H54 (cell line): ENCODE measurements at regions not wholly inside any gene's neighbourhood (a gene's known extent, or its start where the extent isn't known, plus 50 kb on each side); places are given as distances from the start of the nearest gene placed in this dataset.

Source experiments
- DNase-seq: peaks from one replicate; pipeline ENCODE4 v3.0.0; 2011; ENCODE audit warnings: low spot score, mixed read lengths; ENCODE audit not compliant: insufficient read length
- FAIRE-seq: peaks from 3 replicates; lab custom pipeline; 2011; peaks lifted over from hg19 to GRCh38; lab: Jason Lieb, UNC
- POLR2A ChIP-seq: IDR thresholded peaks from 2 replicates; pipeline ENCODE4 v1.6.1; 2011; ENCODE audit warnings: low read depth, mild to moderate bottlenecking, low read length

DNA sequence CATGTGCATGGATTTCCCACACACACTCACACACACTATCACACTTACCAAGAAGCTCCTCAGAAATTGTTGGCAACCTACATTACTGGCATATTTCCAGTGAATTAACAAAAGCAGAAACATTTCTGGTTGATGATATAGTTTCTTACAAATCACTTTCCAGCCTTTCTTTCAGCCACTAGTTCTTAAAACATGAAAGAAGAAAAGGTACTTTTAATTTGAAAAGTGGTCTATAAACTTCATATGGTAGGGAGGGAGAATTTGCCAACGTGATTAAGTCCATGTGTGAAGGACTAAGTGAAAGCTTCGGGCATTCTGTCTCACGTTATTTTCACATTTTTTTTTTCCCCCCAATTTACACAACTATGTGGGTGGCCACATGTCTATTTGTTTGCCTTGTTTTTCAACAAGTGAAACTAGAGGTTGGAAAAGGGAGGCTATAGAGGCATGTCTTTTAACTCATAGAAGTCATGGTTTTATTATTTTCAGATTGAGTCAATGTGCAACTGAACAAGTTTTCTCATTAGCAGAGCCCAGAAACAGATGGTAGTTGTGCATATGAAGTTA is 832.1 kb upstream of the INTU start:
- FAIRE-seq (no peak), DNase-seq (no peak)

DNA sequence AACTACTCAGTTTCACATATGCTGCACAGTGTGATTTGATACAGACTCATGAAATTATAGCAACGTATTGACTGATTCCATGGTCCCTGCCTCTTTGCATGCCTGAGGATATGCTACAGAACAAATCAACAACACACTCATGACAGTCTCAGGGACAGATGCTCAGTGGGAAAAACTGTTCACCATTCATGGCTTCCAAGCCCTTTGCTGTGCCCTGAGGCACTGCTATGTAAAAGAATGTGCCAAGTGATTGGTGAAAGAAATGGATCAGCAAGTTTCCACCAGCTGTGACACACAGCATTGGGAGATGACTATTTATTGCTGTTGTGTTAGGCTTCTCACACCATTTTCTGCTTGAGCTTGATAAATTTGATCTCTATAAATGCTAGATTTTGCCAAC is 825.6 kb upstream of the INTU start:
- FAIRE-seq (no peak), DNase-seq (no peak)
- TF ChIP-seq POLR2A: no peak

More for the DNA sequence above, 832.1 kb upstream of the INTU start:
- no peak for TF ChIP-seq POLR2A

DNA sequence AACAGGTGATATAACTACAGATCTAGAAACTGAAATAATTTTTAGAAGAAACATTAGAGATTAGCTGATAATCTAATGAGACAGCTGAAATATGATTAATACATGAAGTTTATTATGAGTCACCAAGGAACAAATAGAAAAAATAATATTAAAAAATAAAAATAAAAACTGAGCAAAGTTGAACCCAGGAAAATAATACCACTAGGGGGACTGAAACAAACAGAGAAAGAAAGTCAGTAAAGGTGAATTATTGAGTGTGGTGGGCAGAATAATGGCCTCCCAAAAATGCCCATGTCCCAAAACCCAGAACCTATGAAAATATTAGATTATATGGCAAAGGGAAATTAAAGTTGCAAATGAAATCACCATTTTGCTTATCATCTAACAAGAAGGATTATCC is 820.7 kb upstream of the INTU start:
- DNase-seq: no peak
- TF ChIP-seq POLR2A: no peak
- FAIRE-seq: no peak

DNA sequence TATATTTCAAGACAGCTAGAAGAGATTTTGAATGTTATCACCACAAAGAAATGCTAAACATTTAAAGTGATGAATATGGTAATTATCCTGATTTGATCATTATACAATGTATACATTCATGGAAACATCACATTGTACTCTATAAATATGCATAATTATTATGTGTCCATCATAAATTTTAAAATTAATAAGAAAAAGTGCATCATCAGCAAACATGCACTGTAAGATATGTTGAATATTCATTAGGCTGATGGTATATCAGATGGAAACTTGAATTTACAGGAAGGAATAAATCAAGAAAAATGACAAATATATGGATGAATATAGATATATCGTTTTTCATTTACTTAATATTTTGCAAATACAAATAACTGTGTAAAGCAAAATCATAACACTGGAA is 812.1 kb upstream of the INTU start:
- no peak for DNase-seq
- TF ChIP-seq POLR2A: no peak
- FAIRE-seq: no peak

DNA sequence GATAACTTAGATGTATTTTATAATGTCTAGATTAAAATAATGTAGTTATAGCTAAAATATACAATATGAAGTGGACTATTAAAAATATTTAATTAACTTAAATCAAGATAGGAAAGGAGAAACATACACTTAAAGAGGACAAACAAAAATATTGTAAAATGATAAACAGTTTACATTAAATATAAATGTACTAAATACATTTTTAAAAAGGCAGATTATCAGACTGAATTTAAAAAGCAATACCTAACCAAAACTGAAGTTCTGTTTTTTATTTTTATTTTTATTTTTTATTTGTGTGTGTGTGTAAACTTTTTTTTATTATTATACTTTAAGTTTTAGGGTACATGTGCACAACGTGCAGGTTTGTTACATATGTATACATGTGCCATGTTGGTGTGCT is 811.6 kb upstream of the INTU start:
- TF ChIP-seq POLR2A: no peak
- FAIRE-seq (no peak), DNase-seq (no peak)

DNA sequence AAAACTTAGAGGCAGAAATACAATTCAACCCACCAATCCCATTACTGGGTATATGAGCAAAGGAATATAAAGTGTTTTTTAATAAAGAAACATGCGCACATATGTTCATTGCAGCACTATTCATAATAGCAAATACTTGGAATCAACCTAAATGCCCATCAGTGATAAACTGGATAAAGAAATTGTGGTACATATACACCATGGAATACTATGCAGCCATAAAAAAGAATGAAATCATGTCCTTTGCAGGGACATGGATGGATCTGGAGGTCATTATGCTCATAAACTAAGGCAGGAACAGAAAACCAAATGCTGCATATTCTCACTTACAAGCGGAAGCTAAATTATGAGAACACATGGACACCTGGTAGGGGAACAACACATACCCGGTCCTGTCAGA is 807.7 kb upstream of the INTU start:
- TF ChIP-seq POLR2A: no peak
- DNase-seq: no peak
- FAIRE-seq: no peak

DNA sequence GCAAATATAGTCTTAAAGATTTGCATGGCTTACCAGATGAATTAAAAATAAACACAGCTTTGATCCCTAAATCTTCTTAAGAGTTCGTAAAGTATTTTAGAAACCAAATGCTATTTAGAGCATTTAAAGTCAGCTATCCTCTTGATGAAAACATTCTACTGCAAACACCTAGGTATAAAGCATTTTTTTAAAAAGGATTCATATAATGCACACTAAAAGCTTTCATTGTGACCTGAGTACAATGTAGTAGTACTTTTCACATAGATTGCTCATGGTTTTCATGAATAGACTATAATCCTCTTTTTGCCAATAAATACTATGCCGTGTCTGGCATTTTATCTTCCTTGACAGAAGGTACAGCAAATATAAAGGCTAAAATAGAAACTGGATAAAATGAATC is 805.1 kb upstream of the INTU start:
- TF ChIP-seq POLR2A: no peak
- no peak for DNase-seq
- no peak for FAIRE-seq

DNA sequence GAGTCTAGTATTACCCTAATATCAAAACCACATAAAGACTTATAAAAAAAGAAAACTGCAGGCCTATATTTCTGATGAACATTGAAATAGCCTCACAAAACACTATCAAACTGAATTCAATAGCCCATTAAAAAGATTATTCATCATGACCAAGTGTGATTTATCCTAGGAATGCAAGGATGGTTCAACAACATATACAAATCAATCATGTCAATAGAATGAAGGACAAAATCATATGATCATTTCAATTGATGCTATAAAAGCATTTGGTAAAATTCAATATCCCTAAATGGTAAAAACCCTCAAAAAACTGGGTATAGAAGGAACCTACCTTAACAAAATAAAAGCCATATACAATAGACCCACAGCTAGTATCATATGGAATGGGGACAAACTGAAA is 797.9 kb upstream of the INTU start:
- FAIRE-seq (no peak), DNase-seq (no peak)
- TF ChIP-seq POLR2A: no peak

DNA sequence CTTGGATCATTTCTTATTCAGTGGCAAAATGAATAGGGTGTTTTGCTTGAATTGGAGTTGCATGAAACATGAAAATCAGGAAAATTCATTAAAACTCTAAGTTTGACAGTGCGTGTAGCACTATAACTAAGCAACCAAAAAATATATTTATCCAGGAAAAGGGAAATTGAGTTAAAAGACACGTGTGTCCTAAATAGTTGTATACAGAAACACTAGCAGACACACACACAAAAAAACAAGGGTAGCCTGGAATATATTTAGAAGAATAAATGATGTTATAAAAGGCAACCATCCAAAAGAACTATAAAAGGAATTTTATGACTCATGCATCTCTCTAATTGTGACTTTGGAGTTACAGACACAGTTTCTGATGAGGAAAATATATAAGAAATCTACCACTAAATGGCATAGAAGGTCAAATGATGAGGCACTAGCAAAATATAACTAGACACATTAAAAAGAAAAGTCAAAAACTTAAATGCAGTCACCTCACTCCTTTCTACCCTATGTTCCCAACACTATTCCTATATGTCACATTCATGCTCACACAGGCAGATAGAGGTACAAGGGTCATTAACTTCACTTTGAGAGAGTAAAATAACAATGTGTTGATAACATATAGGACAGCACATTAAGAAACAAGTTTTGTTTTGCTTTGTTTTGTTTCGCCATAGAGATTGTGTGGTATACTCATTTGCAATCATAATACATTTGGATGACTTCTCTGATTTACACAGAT is 793.6 kb upstream of the INTU start:
- DNase-seq: no peak
- no peak for TF ChIP-seq POLR2A
- no peak for FAIRE-seq

DNA sequence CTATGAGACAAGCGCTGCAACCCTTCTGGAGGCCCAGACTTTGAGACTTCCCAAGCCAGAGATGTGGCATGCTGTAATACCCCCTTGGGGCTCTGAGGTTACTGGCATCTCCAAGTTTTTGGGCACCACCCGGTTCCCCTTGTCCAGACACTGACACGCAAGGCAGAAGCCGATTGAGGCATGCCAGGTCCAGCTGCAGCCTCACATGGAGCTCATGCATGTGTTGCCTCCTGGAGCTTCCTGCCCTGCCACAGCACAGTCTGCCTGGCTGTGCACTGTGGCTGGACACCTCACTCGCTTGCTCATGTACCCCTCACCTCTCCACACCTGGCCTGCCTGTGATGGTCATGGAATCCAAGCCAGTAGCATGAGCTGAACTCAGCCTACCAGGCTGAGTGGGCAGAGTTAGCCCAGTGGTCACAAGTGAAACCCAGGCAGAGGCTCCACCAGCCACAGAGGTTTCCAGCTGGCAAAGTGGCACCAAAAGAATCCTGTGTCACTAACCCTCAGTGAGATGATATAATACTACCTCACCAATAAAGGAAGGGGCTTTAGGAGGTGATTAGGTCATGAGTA is 789.2 kb upstream of the INTU start:
- FAIRE-seq (no peak), DNase-seq (no peak)
- TF ChIP-seq POLR2A: no peak

DNA sequence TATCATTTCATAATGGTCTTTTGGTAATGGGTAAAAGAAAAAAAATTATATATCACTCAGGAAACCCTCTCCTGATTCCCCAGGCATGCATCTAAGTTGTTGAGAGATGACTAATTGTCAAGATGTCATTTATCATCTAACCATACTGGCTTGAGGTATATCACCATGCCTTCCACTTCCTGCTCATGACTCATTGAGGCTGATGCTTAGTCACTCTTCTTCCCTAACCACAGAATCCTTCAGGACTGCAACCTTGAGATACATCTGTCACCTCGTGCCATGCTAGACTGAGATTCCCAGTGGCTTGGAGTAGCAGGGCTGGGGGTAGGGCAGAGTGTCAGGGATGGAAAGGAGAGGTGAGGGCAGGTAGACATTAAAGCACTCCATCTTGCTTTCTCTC is 782.5 kb upstream of the INTU start:
- TF ChIP-seq POLR2A: no peak
- DNase-seq (peak; percentile 15), FAIRE-seq (peak; percentile 96)

DNA sequence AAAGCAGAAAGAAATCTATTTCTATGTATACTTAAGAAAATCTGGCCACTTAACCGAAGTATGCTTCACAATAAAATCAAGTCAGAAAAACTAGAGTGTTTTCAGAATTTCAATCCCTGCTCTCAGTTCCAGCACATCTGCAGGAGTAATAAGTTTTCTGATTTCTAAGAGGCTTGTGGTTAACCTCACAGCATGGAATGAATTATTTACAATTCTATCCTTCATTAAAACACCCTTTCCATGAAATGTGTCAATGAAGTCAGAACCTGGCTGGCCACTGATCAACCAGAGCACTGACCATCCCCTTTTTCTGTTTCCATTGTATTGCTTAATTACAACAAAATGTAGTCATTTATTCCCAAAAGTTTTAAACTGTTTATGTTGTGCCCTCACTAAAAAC is 781.4 kb upstream of the INTU start:
- no peak for TF ChIP-seq POLR2A
- FAIRE-seq: peak; percentile 6
- no peak for DNase-seq

DNA sequence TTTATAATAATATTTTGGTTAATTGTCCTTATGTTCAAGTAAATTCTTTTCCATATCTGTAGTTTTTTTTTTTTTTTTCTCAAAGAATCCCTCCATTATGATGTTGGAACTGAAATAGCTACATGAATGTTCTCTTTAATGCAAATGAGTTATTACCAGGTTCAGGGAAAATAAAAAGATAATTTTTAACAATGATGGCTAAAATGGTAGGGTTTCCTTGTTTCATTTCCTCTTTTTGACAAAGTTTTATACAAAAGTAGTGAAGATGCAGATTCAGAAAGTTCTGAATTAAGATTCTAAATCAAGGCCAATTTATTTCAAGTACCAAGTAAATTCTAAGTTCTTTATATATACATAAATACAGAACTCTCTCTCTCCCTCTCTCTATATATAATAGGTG is 779.0 kb upstream of the INTU start:
- FAIRE-seq (no peak), DNase-seq (no peak)
- no peak for TF ChIP-seq POLR2A

DNA sequence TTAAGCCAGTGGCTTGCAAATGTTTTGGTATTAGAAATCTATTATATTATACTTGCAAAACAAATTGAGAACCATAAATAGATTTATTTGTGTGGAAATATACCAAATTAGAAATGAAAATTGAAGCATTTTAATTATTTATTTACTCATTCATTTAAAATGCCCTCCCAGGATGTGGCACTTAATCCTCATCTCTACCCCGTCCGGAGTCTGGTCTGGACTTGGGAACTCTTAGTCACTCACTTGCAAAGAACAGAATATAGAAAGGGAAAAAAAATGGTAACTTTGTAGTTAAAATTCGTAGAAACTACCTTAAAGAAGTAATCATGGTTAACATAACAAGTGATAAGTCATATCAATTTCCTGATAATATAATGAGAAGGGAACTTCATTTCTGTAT is 775.9 kb upstream of the INTU start:
- DNase-seq: no peak
- no peak for FAIRE-seq
- TF ChIP-seq POLR2A: no peak

DNA sequence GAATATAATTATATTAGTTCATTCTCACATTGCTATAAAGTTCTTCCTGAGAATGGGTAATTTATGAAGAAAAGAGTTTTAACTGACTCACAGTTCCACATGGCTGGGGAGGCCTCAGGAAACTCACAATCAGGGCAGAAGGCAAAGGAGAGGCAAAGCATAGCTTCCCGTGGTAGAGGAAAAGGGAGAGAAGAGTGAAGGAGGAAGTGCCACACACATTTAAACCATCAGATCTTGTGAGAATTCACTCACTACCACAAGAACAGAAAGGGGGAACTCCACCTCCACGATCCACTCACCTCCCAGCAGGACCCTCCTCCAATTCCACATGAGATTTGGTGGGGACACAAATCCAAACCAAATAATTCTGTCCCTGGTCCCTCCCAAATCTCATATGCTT is 773.4 kb upstream of the INTU start:
- no peak for DNase-seq
- no peak for FAIRE-seq
- TF ChIP-seq POLR2A: no peak
